ENCODE measurements at regions not wholly inside any gene's neighbourhood (a gene's known extent, or its start where the extent isn't known, plus 50 kb on each side); places are given as distances from the start of the nearest gene placed in this dataset.

GRCh38 chr15:96121086-96121920 is 209.2 kb upstream of the NR2F2 start:
- TF ChIP-seq SIN3A (IDR thresholded peaks at IDR 0.05; ENCODE audit: borderline replicate concordance, insufficient read depth, low read length) (no peak), TAF1 (IDR thresholded peaks at IDR 0.05; ENCODE audit: borderline replicate concordance, insufficient read depth, low read length) (no peak), REST (IDR thresholded peaks at IDR 0.05; ENCODE audit: insufficient read depth in 1 of 2, low read depth in 2 of 2, low read length in 2 of 2) (no peak), POLR2AphosphoS5 (IDR thresholded peaks at IDR 0.05; ENCODE audit: low read depth, low read length) (no peak), FOXP2 (optimal IDR thresholded peaks at IDR 0.05; ENCODE audit: borderline replicate concordance, extremely low read depth, extremely low read length, insufficient read depth) (no peak)

GRCh38 chr15:96122077-96123027 is 208.1 kb upstream of the NR2F2 start:
- TF ChIP-seq REST (IDR thresholded peaks at IDR 0.05; ENCODE audit: insufficient read depth in 1 of 2, low read depth in 2 of 2, low read length in 2 of 2): no peak
- TF ChIP-seq TAF1 (IDR thresholded peaks at IDR 0.05; ENCODE audit: borderline replicate concordance, insufficient read depth, low read length): no peak
- no peak for TF ChIP-seq SIN3A (IDR thresholded peaks at IDR 0.05; ENCODE audit: borderline replicate concordance, insufficient read depth, low read length)
- no peak for TF ChIP-seq POLR2AphosphoS5 (IDR thresholded peaks at IDR 0.05; ENCODE audit: low read depth, low read length)
- TF ChIP-seq FOXP2 (optimal IDR thresholded peaks at IDR 0.05; ENCODE audit: borderline replicate concordance, extremely low read depth, extremely low read length, insufficient read depth): no peak

GRCh38 chr15:96123028-96123400 is 207.5 kb upstream of the NR2F2 start:
- no peak for TF ChIP-seq FOXP2 (optimal IDR thresholded peaks at IDR 0.05; ENCODE audit: borderline replicate concordance, extremely low read depth, extremely low read length, insufficient read depth)
- TF ChIP-seq POLR2AphosphoS5 (IDR thresholded peaks at IDR 0.05; ENCODE audit: low read depth, low read length): no peak
- TF ChIP-seq SIN3A (IDR thresholded peaks at IDR 0.05; ENCODE audit: borderline replicate concordance, insufficient read depth, low read length): no peak
- no peak for TF ChIP-seq TAF1 (IDR thresholded peaks at IDR 0.05; ENCODE audit: borderline replicate concordance, insufficient read depth, low read length)

GRCh38 chr15:96123630-96124187 is 206.8 kb upstream of the NR2F2 start:
- no peak for TF ChIP-seq POLR2AphosphoS5 (IDR thresholded peaks at IDR 0.05; ENCODE audit: low read depth, low read length)
- TF ChIP-seq SIN3A (IDR thresholded peaks at IDR 0.05; ENCODE audit: borderline replicate concordance, insufficient read depth, low read length): no peak
- TF ChIP-seq TAF1 (IDR thresholded peaks at IDR 0.05; ENCODE audit: borderline replicate concordance, insufficient read depth, low read length): no peak
- no peak for TF ChIP-seq FOXP2 (optimal IDR thresholded peaks at IDR 0.05; ENCODE audit: borderline replicate concordance, extremely low read depth, extremely low read length, insufficient read depth)
- TF ChIP-seq REST (IDR thresholded peaks at IDR 0.05; ENCODE audit: insufficient read depth in 1 of 2, low read depth in 2 of 2, low read length in 2 of 2): no peak

GRCh38 chr15:96124436-96124835 is 206.1 kb upstream of the NR2F2 start:
- TF ChIP-seq FOXP2 (optimal IDR thresholded peaks at IDR 0.05; ENCODE audit: borderline replicate concordance, extremely low read depth, extremely low read length, insufficient read depth) (no peak), POLR2AphosphoS5 (IDR thresholded peaks at IDR 0.05; ENCODE audit: low read depth, low read length) (no peak), SIN3A (IDR thresholded peaks at IDR 0.05; ENCODE audit: borderline replicate concordance, insufficient read depth, low read length) (no peak), REST (IDR thresholded peaks at IDR 0.05; ENCODE audit: insufficient read depth in 1 of 2, low read depth in 2 of 2, low read length in 2 of 2) (no peak), TAF1 (IDR thresholded peaks at IDR 0.05; ENCODE audit: borderline replicate concordance, insufficient read depth, low read length) (no peak)

Data from PFSK-1 (cell line).